ENCODE measurements at regions not wholly inside any gene's neighbourhood (a gene's known extent, or its start where the extent isn't known, plus 50 kb on each side); places are given as distances from the start of the nearest gene placed in this dataset.

- no peak overlapping the region for H2AFZ ChIP-seq (ENCODE audit: low read depth, low read length)
- TF ChIP-seq EZH2 (IDR thresholded peaks at IDR 0.05; ENCODE audit: borderline replicate concordance, low read depth, low read length, severe bottlenecking), result no peak
- TF ChIP-seq, protein P1, sequence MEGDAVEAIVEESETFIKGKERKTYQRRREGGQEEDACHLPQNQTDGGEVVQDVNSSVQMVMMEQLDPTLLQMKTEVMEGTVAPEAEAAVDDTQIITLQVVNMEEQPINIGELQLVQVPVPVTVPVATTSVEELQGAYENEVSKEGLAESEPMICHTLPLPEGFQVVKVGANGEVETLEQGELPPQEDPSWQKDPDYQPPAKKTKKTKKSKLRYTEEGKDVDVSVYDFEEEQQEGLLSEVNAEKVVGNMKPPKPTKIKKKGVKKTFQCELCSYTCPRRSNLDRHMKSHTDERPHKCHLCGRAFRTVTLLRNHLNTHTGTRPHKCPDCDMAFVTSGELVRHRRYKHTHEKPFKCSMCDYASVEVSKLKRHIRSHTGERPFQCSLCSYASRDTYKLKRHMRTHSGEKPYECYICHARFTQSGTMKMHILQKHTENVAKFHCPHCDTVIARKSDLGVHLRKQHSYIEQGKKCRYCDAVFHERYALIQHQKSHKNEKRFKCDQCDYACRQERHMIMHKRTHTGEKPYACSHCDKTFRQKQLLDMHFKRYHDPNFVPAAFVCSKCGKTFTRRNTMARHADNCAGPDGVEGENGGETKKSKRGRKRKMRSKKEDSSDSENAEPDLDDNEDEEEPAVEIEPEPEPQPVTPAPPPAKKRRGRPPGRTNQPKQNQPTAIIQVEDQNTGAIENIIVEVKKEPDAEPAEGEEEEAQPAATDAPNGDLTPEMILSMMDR (IDR thresholded peaks at IDR 0.05; ENCODE audit: borderline replicate concordance, extremely low read depth, low read length, poor library complexity, severe bottlenecking), result no peak
- ATAC-seq (ENCODE audit: insufficient read depth, low read depth), result no peak
- H3K27ac ChIP-seq (ENCODE audit: low read length), result no peak overlapping the region
- no peak overlapping the region for H3K4me2 ChIP-seq (ENCODE audit: insufficient read depth, low read length)
- H3K4me1 ChIP-seq (ENCODE audit: insufficient read depth, low read length), result no peaks in the 10 kb centered on the region
- H3K9me3 ChIP-seq (ENCODE audit: insufficient read depth, low read length, severe bottlenecking), result no peaks in the 10 kb centered on the region
- no peak for DNase-seq
- no peaks in the 10 kb centered on the region for H3K36me3 ChIP-seq (ENCODE audit: insufficient read depth, low read length)
- H3K4me3 ChIP-seq (ENCODE audit: low read depth in 1 of 2, low read length in 2 of 2), result no peak overlapping the region
- no peaks in the 10 kb centered on the region for H4K20me1 ChIP-seq (ENCODE audit: insufficient read depth, low read length)
- H3K9ac ChIP-seq (ENCODE audit: low read depth, low read length), result no peak overlapping the region
- H3K27me3 ChIP-seq (ENCODE audit: insufficient read depth, low read length, poor library complexity), result peaks cover 3% of the 10 kb centered on the region
- H3K79me2 ChIP-seq (ENCODE audit: insufficient read depth, low read length), result no peaks in the 10 kb centered on the region
Measured at GRCh38 chr4:159428975-159429692, 326.3 kb downstream of the RAPGEF2 start.

- Histone ChIP-seq H2AFZ (ENCODE audit: low read depth, low read length) (no peak overlapping the region), H3K9ac (ENCODE audit: low read depth, low read length) (no peak overlapping the region), H3K27ac (ENCODE audit: low read length) (no peak overlapping the region), H3K36me3 (ENCODE audit: insufficient read depth, low read length) (no peaks in the 10 kb centered on the region), H3K4me1 (ENCODE audit: insufficient read depth, low read length) (no peaks in the 10 kb centered on the region), H3K4me2 (ENCODE audit: insufficient read depth, low read length) (no peak overlapping the region), H3K9me3 (ENCODE audit: insufficient read depth, low read length, severe bottlenecking) (no peaks in the 10 kb centered on the region), H4K20me1 (ENCODE audit: insufficient read depth, low read length) (no peaks in the 10 kb centered on the region), H3K79me2 (ENCODE audit: insufficient read depth, low read length) (no peaks in the 10 kb centered on the region), H3K4me3 (ENCODE audit: low read depth in 1 of 2, low read length in 2 of 2) (no peak overlapping the region), H3K27me3 (ENCODE audit: insufficient read depth, low read length, poor library complexity) (peaks cover 3% of the 10 kb centered on the region)
- TF ChIP-seq EZH2 (IDR thresholded peaks at IDR 0.05; ENCODE audit: borderline replicate concordance, low read depth, low read length, severe bottlenecking), result no peak
- no peak for DNase-seq
- no peak for ATAC-seq (ENCODE audit: insufficient read depth, low read depth)
Measured at GRCh38 chr4:159429693-159430035, 326.8 kb downstream of the RAPGEF2 start.

- H3K4me1 ChIP-seq (ENCODE audit: insufficient read depth, low read length), result no peaks in the 10 kb centered on the region
Measured at GRCh38 chr4:159430896-159431295, 328.0 kb downstream of the RAPGEF2 start.

DNA sequence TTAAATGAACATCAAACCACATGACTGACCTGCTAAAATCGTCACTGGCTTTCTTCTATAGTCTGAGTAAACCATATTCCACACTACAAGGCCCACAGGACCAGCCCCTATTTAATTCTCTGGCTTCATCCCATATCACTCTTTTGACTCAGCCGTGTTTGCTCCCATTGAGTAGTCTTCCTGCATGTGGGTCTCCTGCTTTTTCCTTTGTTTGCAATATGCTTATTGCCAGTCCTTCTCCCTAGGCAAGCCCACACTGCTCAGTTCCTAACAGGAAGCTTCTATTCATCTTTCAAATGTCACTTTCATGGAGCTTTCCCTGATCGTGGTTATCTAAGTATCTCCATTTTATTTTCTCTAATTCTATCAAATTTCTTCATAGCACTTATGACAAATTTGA, 329.6 kb downstream of the RAPGEF2 start:
- Histone ChIP-seq H3K27me3 (ENCODE audit: insufficient read depth, low read length, poor library complexity) (no peaks in the 10 kb centered on the region), H3K36me3 (ENCODE audit: insufficient read depth, low read length) (no peaks in the 10 kb centered on the region), H4K20me1 (ENCODE audit: insufficient read depth, low read length) (no peaks in the 10 kb centered on the region), H3K4me2 (ENCODE audit: insufficient read depth, low read length) (no peak overlapping the region), H3K79me2 (ENCODE audit: insufficient read depth, low read length) (no peaks in the 10 kb centered on the region), H3K27ac (ENCODE audit: low read length) (no peak overlapping the region), H3K4me1 (ENCODE audit: insufficient read depth, low read length) (no peaks in the 10 kb centered on the region), H3K4me3 (ENCODE audit: low read depth in 1 of 2, low read length in 2 of 2) (no peak overlapping the region), H3K9me3 (ENCODE audit: insufficient read depth, low read length, severe bottlenecking) (no peaks in the 10 kb centered on the region), H3K9ac (ENCODE audit: low read depth, low read length) (no peak overlapping the region), H2AFZ (ENCODE audit: low read depth, low read length) (no peak overlapping the region)
- TF ChIP-seq, protein P1 (IDR thresholded peaks at IDR 0.05; ENCODE audit: borderline replicate concordance, extremely low read depth, low read length, poor library complexity, severe bottlenecking), result no peak
- no peak for TF ChIP-seq EZH2 (IDR thresholded peaks at IDR 0.05; ENCODE audit: borderline replicate concordance, low read depth, low read length, severe bottlenecking)
- DNase-seq (no peak), ATAC-seq (ENCODE audit: insufficient read depth, low read depth) (no peak)

More at GRCh38 chr4:159430896-159431295, 328.0 kb downstream of the RAPGEF2 start:
- no peak for TF ChIP-seq EZH2 (IDR thresholded peaks at IDR 0.05; ENCODE audit: borderline replicate concordance, low read depth, low read length, severe bottlenecking)
- TF ChIP-seq, protein P1 (IDR thresholded peaks at IDR 0.05; ENCODE audit: borderline replicate concordance, extremely low read depth, low read length, poor library complexity, severe bottlenecking), result no peak
- Histone ChIP-seq H3K79me2 (ENCODE audit: insufficient read depth, low read length) (no peaks in the 10 kb centered on the region), H2AFZ (ENCODE audit: low read depth, low read length) (no peak overlapping the region), H3K36me3 (ENCODE audit: insufficient read depth, low read length) (no peaks in the 10 kb centered on the region), H3K27me3 (ENCODE audit: insufficient read depth, low read length, poor library complexity) (no peaks in the 10 kb centered on the region), H3K9ac (ENCODE audit: low read depth, low read length) (no peak overlapping the region), H3K4me2 (ENCODE audit: insufficient read depth, low read length) (no peak overlapping the region), H3K27ac (ENCODE audit: low read length) (no peak overlapping the region), H4K20me1 (ENCODE audit: insufficient read depth, low read length) (no peaks in the 10 kb centered on the region), H3K9me3 (ENCODE audit: insufficient read depth, low read length, severe bottlenecking) (no peaks in the 10 kb centered on the region), H3K4me3 (ENCODE audit: low read depth in 1 of 2, low read length in 2 of 2) (no peak overlapping the region)
- DNase-seq, result no peak
- no peak for ATAC-seq (ENCODE audit: insufficient read depth, low read depth)
